ENCODE measurements at regions not wholly inside any gene's neighbourhood (a gene's known extent, or its start where the extent isn't known, plus 50 kb on each side); places are given as distances from the start of the nearest gene placed in this dataset.

DNA sequence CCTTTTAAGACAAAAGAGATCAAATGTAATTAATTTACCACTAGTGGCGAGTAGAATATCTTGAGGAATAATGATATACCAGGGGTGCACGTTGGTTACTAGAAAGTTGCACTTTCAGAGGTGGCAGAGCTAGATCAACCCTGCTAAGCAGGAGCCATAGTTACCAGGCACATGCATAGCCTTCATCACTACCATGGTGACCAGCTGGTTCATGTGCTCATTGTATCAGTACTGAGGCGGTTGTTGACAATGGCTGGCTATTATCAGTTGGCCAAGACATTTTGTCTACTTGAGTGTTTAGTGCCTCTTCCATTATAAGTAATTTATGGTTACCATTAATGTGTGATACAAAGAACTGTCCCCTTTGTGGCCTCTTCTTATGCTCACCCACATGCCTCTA lies 201.2 kb downstream of the FGF10 start:
- TF ChIP-seq RAD21 (conservative IDR thresholded peaks at IDR 0.05 in 1 of 2, IDR thresholded peaks at IDR 0.05 in 1 of 2): no peak
- TF ChIP-seq POLR2A (IDR thresholded peaks at IDR 0.05; ENCODE audit: low read length): no peak
- TF ChIP-seq, protein P1, sequence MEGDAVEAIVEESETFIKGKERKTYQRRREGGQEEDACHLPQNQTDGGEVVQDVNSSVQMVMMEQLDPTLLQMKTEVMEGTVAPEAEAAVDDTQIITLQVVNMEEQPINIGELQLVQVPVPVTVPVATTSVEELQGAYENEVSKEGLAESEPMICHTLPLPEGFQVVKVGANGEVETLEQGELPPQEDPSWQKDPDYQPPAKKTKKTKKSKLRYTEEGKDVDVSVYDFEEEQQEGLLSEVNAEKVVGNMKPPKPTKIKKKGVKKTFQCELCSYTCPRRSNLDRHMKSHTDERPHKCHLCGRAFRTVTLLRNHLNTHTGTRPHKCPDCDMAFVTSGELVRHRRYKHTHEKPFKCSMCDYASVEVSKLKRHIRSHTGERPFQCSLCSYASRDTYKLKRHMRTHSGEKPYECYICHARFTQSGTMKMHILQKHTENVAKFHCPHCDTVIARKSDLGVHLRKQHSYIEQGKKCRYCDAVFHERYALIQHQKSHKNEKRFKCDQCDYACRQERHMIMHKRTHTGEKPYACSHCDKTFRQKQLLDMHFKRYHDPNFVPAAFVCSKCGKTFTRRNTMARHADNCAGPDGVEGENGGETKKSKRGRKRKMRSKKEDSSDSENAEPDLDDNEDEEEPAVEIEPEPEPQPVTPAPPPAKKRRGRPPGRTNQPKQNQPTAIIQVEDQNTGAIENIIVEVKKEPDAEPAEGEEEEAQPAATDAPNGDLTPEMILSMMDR (IDR thresholded peaks at IDR 0.05): no peak
